NT2/D1 (cell line): ENCODE measurements at regions not wholly inside any gene's neighbourhood (a gene's known extent, or its start where the extent isn't known, plus 50 kb on each side); places are given as distances from the start of the nearest gene placed in this dataset.

ENCODE experiments used
- SUZ12 ChIP-seq: IDR thresholded peaks from 2 replicates; pipeline ENCODE4 v1.6.1; 2011; ENCODE audit not compliant: insufficient read length, insufficient read depth; ENCODE audit errors: extremely low read depth
- YY1 ChIP-seq: IDR thresholded peaks from 2 replicates; pipeline ENCODE4 v1.6.1; 2011; ENCODE audit not compliant: insufficient read length, insufficient read depth
- ZNF274 ChIP-seq: IDR thresholded peaks from 2 replicates; pipeline ENCODE4 v1.6.1; 2011; ENCODE audit warnings: mild to moderate bottlenecking, low read depth, low read length

DNA sequence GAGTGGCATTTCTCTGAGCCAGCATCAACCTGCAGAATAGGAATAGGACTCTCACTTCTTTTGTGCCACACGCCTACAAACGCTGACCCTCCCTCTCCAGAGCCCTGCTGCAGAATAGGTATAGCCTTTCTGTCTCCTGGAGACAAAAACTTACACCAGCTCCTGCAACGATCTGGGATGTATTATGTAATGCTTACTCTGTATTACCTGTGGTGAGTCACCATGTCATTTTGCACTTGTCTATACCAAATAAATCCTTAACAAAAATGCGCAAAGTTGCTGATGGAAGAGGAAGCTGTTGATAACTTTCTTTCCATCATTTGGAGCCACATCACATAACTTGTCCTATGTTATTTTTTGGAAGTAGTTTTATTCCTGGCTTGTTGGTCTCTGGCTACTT lies 155.8 kb upstream of the FNDC3A start:
- no peak for TF ChIP-seq SUZ12
- no peak for TF ChIP-seq YY1
- no peak for TF ChIP-seq ZNF274
